ENCODE measurements at regions not wholly inside any gene's neighbourhood (a gene's known extent, or its start where the extent isn't known, plus 50 kb on each side); places are given as distances from the start of the nearest gene placed in this dataset.

- TF ChIP-seq POLR2AphosphoS5 (IDR thresholded peaks at IDR 0.05) (no peak), POLR2A (IDR thresholded peaks at IDR 0.05) (no peak), CTCF (IDR thresholded peaks at IDR 0.05) (no peak)
These were observed 140.7 kb upstream of the B3GAT1 start for GRCh38 chr11:134552749-134553148.
